ENCODE measurements at regions not wholly inside any gene's neighbourhood (a gene's known extent, or its start where the extent isn't known, plus 50 kb on each side); places are given as distances from the start of the nearest gene placed in this dataset.
"Not testable (repeated sequence)": the region's sequence is repeated elsewhere in the genome, so short reads cannot be mapped to it uniquely, and the experiment has no call there.

- not testable (repeated sequence) for DNase-seq (ENCODE audit: low read depth in 1 of 2, low spot score in 1 of 2)
Observed at GRCh38 chr16:29186306-29187220, 201.7 kb downstream of the LAT start.

DNA sequence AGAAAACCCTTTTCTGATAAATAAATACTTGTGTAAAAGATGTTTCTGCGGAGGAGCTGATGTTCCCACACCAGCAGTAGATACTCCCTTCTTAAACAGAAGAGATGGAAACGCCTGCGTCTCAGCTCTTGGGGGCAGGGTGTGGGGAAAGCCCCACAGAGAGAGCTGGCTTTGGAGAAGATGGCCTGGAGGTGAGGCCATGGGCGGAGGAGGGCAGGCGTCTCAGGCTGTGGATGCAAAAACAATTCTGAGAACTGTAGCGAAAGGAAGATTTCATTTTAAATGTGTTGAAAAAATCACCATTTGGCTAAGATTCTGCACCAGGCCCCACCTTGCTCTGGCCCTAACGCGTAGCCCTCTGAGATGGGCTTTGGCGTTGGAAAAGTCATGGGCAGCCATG is 201.0 kb downstream of the LAT start:
- DNase-seq (ENCODE audit: low read depth in 1 of 2, low spot score in 1 of 2) = not testable (repeated sequence)

DNA sequence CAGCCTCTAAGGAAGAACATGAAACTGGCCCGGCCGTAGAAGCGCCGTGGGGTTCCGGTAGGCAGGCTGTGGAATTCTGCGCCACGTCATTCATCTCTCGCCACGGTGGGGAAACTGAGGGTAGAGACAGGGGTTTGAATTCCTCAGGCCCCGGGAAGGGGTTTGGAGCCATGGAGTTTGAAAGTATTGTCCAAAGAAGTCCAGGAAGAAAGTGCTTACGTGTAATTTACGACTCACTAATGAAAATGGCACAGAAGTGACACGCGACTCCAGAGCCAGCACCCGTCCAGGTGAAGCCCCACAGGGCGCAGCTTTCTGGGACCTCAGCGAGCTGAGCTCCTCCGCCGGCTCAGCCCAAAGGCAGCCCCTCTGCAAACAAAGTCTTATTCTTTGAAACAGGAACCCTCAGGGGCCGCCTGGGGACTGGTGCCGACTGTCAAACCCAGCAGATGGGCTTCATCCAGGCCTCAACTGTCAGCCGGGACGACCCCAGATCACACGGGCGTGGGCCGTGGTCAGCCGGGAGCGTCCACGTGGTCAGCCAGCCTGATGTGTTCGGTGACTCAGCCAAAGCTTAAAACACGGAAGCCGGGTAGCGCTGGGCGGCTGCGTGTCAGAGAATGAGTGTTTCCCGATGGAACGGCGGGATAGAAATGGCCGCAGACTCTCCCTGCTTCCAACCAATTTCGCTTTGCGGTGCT is 200.0 kb downstream of the LAT start:
- DNase-seq (ENCODE audit: low read depth in 1 of 2, low spot score in 1 of 2) = not testable (repeated sequence)

DNA sequence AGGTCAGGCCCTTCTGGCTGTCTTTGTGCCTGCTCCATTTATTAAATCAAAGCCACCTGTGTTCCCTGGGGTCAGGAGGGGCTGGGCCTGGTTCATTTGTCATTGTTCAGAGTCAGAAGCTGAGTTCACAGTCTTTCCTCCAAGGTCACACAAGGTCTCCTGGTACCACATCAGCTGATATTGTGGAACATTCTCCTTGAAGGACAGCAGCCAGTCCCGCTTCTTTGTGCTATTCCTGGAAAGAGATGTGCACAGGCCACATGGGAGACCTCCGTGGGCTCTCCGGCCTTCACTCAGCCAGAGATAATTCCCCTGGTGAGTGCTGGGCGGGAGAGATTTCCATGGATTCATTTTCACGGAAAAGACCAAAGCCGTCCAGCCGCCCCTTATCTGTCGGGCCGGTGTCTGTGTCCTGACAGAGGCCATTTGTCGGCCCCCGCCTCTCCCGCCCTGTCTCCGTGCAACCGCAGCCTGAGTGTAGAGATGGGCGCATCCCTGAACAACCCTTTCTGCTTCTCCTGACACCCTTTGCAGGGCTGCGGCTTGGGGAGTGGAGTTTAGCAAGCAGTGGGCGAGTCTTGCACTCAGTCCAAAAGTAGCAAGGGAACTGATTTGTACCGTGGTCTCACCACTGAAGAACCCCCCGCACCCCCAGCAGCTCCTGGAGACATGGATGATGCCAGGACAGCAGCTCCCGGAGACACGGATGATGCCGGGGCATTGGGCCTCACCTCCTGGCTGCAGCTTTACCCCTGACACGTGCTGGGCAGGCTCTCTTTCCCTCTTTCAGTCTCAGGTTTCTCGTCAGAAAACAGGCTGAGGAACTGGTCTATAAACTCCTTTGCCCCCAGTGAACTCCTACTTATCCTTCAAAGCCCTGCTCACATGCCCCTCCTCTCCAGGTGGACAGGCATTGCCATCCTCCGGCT is 198.4 kb downstream of the LAT start:
- DNase-seq (ENCODE audit: low read depth in 1 of 2, low spot score in 1 of 2) = not testable (repeated sequence)

DNA sequence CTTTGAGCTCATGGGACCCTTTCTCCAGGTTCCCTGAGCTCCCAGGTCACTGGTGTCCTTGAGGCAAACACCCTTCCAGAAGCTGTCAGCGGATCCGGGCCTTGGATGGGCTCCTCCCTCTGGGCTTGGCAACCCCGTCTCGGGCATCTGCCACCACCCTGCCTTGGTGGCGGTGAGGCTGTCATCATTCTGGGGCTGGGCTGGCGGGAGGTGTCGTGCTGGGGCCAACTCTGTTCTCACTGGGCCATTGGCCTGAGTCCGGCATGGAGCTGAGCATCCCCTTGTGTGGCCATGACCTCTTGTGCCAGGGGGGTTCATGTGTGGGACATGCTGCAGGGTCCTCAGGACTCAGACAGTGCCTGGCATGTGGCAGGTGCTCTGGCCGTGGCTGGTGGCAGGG is 197.6 kb downstream of the LAT start:
- no peak for DNase-seq (ENCODE audit: low read depth in 1 of 2, low spot score in 1 of 2)

DNA sequence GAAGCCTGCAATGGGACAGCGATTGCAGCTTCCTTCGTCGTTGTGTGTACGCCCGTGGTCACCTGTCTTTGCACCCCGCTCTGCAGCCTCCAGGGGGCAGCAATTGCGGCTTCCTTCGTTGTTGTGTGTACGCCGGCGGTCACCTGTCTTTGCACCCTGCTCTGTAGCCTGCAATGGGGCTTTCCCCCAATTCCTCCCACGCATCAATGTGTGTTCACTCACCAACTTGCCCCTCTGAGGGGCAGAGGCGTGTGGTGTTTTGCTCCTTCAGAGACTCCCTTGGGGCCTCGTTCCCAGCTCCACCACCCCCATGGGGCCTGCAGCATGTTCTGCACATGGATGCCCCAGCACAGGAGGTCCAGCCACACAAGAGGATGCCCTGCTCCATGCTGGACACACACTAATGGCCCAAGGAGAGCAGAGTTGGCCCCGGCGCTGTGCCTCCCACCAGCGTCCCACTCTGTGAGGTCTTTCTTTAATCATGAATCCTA is 197.1 kb downstream of the LAT start:
- not testable (repeated sequence) for DNase-seq (ENCODE audit: low read depth in 1 of 2, low spot score in 1 of 2)

- DNase-seq (ENCODE audit: low read depth in 1 of 2, low spot score in 1 of 2) = not testable (repeated sequence)
Observed at GRCh38 chr16:29181254-29181780, 196.5 kb downstream of the LAT start.

GRCh38 chr16:29180206-29180600 is 195.4 kb downstream of the LAT start:
- DNase-seq (ENCODE audit: low read depth in 1 of 2, low spot score in 1 of 2) = not testable (repeated sequence)

GRCh38 chr16:29179401-29180205 is 194.8 kb downstream of the LAT start:
- DNase-seq (ENCODE audit: low read depth in 1 of 2, low spot score in 1 of 2) = not testable (repeated sequence)

GRCh38 chr16:29177888-29178726 is 193.3 kb downstream of the LAT start:
- DNase-seq (ENCODE audit: low read depth in 1 of 2, low spot score in 1 of 2) = not testable (repeated sequence)

GRCh38 chr16:29177203-29177887 is 192.5 kb downstream of the LAT start:
- not testable (repeated sequence) for DNase-seq (ENCODE audit: low read depth in 1 of 2, low spot score in 1 of 2)

GRCh38 chr16:29176822-29177202 is 192.0 kb downstream of the LAT start:
- DNase-seq (ENCODE audit: low read depth in 1 of 2, low spot score in 1 of 2) = not testable (repeated sequence)

DNA sequence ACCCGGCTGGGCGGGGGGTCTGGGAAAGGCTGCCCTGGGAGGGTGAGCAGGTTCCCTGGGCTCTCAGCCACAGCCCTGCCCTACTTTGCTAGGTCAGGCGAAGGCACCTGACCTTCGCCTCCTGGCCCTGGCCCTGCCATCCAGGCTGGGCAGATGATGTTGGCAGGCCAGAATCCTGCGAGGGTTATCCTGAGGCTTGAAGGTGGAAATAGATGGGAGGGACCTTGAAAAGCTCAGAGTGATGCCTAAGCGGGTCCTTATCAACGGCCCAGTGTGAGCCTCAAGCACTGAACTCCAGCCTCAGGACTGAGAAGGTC is 191.3 kb downstream of the LAT start:
- not testable (repeated sequence) for DNase-seq (ENCODE audit: low read depth in 1 of 2, low spot score in 1 of 2)

GRCh38 chr16:29175411-29176153 is 190.7 kb downstream of the LAT start:
- DNase-seq (ENCODE audit: low read depth in 1 of 2, low spot score in 1 of 2) = not testable (repeated sequence)

DNA sequence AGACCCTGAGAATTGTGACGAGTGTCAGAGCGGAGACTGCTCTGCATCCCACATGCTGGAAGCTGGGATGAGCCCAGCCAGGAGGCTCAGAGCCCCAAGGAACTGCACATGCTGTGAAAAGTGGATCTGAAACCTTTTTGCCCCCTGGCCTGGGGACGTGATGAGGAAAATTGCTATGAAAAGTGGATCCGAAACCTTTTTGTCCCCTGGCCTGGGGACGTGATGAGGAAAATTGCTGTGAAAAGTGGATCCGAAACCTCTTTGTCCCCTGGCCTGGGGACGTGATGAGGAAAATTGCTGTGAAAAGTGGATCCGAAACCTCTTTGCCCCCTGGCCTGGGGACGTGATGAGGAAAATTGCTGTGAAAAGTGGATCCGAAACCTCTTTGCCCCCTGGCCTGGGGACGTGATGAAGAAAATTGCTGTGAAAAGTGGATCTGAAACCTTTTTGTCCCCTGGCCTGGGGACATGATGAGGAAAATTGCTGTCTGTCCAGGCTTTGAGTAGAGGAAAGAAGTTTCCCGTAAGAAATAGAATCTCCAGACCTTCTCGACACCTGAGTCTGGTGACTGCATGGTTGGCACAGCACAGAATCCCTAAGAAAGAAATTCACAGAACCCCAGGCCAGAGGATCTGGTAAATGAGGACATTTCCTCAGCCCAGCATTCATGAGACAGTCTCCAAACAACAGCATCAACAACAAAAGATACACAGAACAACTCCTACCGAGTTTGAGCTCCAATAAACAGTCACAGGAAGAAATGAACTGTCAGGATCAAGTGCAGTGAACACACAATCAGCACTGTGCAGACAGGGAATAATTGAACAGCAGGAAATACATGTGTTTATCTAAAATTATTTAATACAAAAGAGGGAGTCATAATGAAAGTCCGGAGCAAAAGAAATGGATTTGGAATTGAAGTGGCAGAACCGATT is 188.8 kb downstream of the LAT start:
- DNase-seq (ENCODE audit: low read depth in 1 of 2, low spot score in 1 of 2) = not testable (repeated sequence)

GRCh38 chr16:29172098-29172724 is 187.4 kb downstream of the LAT start:
- not testable (repeated sequence) for DNase-seq (ENCODE audit: low read depth in 1 of 2, low spot score in 1 of 2)

Data from activated CD4-positive, alpha-beta T cell treated with anti-CD3 and anti-CD28 coated beads, Interleukin-2, amount 50 U/mL, for 24 hours (primary cell).